Effector CD8-positive, alpha-beta T cell (primary cell): ENCODE measurements at regions not wholly inside any gene's neighbourhood (a gene's known extent, or its start where the extent isn't known, plus 50 kb on each side); places are given as distances from the start of the nearest gene placed in this dataset.

Source experiments
- DNase-seq: peaks from one replicate; lab custom pipeline; 2025; lab: John Stamatoyannopoulos, UW

- no peak for DNase-seq
These were observed 953.1 kb upstream of the NR2F2 start for GRCh38 chr15:95377258-95377852.

DNA sequence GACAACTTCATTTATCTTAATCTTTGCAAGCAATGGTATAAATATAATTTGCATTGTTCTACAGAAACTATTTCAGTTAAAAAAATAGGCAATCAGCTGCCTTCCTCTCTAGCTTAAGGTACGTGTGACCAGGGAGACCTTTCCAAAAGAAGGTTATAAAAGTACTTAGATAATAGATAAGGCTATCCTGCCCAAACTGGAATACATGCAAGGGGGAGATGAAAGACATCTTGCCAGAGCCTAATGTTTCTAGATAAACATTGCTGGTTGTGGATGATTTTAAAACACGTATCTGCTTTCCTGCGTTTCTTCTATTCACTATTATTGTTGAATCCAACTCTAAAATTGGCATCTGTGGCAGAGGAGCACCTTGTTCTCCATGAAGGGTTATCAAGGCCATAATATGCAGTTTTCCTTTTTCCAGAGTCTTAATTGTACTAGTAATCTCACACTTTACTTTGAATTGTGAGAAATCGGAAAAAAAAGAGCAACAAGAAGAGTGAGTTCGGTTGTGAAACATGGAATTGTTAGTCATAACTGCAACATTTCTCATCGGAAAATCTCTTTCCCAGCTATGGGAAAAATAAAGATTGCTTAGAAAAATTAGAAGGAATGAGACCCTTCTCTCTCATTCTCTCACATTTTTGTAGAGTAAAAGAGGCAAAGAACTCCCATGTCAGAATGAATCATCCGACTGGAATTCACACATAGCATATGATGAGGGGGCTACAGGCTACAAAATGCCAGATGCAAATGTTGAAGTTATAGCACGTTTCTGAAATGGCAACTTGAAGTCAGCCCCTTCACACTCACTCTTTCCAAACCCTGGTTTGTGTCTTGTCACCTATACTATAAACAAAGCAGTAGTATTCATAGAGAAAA lies 936.1 kb upstream of the NR2F2 start:
- no peak for DNase-seq

- DNase-seq = no peak
These were observed 930.1 kb upstream of the NR2F2 start for GRCh38 chr15:95400428-95400827.

GRCh38 chr15:95401587-95401986 lies 928.9 kb upstream of the NR2F2 start:
- DNase-seq = no peak

DNA sequence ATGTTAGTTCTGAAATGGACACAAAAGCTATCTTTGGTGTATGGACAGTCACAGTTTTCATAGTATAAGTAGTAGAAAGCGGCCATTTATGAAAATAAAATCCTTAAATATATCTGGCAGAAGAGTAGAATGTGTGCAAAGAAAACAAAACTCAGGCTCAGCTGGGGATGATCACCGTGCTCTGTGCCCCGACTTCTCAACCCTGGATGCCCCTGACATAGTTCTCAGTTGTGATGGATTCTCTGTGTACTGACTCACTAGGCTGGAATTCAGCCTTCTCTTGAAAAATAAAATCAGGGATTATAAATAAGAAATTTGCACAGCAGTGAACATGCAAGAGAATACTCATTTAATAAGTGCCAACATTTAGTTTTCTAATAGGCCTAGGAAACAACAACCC lies 925.1 kb upstream of the NR2F2 start:
- no peak for DNase-seq

DNA sequence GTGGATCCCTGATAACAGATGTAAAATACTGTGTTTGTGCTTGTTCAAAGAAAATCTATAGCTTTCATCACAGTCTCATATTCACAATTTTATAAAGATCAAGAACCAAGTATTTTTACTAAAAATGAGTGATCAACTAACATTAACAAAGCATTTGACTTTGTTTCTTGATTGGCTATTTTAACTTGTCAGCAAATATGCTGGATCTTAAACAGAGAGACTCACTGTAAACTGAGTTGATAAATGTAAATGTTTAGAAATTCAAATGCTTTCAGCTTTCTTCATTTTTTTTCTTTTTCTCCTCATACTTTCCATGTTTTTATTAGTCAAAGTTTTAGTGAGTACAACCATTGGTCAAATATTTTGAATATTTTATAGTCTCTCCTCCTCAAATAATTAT lies 923.0 kb upstream of the NR2F2 start:
- DNase-seq = no peak

- DNase-seq = no peak
These were observed 921.3 kb upstream of the NR2F2 start for GRCh38 chr15:95409211-95409610.

DNA sequence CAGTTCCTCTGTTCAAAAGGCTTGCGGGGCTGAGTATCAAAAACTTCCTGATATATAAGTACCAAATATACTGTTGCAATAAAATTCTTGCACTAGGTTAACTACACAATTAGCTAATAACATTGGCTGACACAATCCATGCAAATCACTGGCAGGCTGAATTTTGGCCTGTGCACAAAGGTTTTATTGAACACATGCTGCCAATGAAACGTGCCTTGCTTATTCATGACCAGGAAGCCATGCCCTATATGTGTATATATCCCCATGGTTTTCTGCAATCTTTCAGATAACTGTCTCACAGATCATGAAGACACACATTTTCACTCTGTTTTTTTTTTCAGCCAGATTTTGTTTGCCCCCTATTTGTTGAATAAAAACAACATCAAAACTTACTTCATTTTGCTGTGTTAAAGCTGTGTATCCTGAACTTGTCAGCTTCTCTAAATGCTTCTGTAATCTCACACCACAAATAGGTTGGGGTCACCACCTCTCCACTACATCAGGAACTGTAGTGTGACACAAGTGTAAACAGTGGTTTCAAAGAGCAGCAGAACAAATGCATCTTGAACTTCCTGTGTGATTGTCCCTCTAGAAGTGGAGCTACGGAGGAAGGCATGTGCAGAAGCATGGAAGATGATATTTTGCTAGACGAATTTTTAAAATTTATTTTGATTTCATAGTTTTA lies 920.7 kb upstream of the NR2F2 start:
- no peak for DNase-seq

DNA sequence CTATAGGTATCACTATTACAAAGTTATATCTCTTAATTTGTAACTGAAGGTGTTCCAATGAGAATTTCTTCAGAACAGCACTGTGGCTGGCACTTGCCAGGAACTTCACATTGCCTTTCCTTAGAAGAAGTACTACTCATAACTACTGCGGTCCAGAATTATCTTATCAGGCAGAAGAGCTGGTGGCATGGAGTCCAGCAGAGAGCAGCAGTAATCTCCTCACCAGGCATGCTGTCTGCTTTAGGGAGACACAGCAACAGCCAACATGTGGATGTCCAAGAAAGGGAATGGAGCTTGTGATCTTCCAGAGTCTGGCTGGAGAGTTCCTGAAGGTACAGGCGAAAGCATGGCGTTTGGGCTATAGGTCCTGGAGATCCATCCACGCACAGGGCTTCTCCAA lies 919.7 kb upstream of the NR2F2 start:
- DNase-seq = no peak

DNA sequence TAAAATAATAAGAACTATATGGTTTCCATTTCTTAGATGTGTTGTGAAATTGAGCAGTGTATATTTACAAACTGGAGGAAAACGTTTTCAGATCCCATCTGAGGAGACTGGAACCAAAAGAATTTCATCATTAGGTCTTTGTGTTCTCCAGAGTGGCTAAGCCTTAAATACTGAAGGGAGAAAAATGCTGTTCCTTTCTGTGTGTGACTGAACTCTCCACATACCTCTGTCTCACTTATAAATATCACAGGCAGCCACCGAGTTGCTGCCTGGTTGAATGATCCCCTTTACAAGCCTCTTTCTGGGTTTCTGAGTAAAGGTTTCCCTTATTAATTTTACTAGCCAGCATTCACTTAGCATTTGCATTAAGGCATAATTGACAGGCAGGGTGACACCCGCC lies 913.9 kb upstream of the NR2F2 start:
- no peak for DNase-seq

GRCh38 chr15:95417761-95418160 lies 912.7 kb upstream of the NR2F2 start:
- DNase-seq = no peak

DNA sequence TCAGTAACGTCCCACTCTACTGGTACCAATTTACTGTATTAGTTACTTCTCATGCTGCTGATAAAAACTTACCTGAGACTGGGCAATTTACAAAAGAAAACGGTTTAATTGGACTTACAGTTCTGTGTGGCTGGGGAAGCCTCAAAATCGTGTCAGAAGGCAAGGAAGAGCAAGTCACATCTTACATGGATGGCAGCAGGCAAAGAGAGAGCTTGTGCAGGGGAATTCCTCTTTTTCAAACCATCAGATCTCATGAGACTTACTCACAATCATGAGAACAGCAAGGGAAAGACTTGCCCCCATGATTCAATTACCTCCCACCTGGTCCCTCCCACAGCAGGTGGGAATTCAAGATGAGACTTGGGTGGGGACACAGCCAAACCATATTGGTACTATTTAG lies 908.2 kb upstream of the NR2F2 start:
- DNase-seq = no peak

DNA sequence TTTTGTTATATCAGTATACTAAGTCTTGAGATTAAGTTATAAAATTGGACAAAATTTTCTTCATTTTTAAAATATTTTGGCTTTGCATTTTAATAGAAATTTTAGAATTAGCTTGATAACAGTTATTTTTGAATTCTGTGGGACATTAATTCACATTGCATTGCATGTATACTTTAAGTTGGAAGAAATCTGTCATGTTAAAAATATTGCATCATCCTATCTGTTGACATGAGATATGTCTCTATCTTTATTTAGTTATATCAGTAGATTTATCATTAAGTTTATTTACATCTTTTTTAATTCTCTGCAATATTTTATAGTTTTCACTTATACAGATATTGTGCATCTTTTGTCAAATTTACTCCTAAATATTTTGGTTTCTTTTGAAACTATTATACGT lies 904.6 kb upstream of the NR2F2 start:
- DNase-seq = no peak

GRCh38 chr15:95429345-95429744 lies 901.2 kb upstream of the NR2F2 start:
- DNase-seq = no peak

- DNase-seq = no peak
These were observed 899.0 kb upstream of the NR2F2 start for GRCh38 chr15:95431518-95431917.

DNA sequence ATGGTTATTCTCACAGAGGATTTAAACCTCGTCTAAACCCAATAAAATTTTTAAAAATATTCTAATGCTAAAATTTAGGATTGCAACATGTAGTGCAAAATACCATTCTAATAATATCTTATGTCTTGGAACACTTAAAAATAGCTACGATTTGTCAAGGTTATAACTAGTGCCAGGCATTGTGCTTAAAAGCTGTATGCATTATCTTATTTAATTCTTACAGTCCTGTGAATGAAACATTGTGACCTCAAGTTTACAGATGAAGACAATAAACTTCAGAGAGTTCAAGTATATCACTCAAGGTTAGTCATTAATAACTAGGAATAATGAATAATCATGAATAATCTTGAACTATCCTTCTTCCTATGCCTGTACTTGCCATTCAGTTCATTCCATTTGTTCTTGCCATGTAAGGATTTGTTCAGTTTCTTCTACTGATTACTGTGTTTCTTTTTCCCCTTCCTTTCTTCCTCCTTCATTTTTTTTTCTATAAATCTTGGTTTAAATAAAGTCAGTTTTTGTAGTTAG lies 897.6 kb upstream of the NR2F2 start:
- no peak for DNase-seq

DNA sequence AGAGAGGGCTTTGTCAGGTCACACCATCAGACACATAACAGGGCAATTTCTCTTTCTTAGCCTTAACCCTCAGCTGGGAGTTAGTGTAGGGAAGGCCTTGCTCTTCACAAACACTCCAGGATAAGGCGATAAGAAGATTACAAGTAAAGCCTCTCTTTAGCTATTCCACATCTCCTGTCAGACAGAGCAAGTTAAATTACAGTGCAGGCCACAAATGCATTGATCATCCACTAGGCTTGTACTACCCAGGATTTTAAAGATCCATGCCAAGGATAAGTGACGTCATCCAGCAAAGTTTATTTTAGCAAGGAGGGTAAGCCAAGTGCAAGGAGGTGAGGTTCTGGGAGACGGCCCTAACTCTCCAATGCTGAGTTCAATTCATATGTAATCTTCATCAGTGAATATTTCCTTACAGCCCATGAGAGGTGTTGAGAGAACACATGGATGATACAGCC lies 890.6 kb upstream of the NR2F2 start:
- no peak for DNase-seq

- no peak for DNase-seq
These were observed 889.8 kb upstream of the NR2F2 start for GRCh38 chr15:95440712-95441111.

- no peak for DNase-seq
These were observed 888.3 kb upstream of the NR2F2 start for GRCh38 chr15:95442107-95442719.

DNA sequence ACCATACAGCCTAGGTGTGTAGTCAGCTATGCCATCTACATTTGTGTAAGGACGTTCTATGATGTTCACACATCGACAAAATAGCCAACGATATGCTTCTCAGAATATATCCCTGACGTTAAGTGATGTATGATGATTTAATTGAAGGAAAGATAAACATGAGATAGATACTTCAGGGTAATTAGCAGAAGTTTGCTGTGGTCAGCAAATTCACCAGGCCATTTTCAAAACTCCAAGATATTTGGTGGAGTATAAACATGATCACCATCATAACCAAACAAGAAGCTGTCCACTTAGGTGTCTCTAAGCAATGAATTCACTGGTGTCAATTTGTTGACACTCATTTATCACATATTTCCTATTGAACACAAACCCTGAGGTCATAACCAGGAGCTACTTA lies 885.6 kb upstream of the NR2F2 start:
- no peak for DNase-seq

GRCh38 chr15:95446854-95447253 lies 883.6 kb upstream of the NR2F2 start:
- DNase-seq = no peak

GRCh38 chr15:95447486-95447885 lies 883.0 kb upstream of the NR2F2 start:
- no peak for DNase-seq
